Fibroblast of the aortic adventitia (primary cell): ENCODE measurements at regions not wholly inside any gene's neighbourhood (a gene's known extent, or its start where the extent isn't known, plus 50 kb on each side); places are given as distances from the start of the nearest gene placed in this dataset.

Experiments
- DNase-seq: peaks from one replicate; pipeline ENCODE4 v3.0.0-alpha.2; 2010; ENCODE audit warnings: low read depth
- H3K4me3 ChIP-seq: 2 replicates; pipeline ENCODE4 v1.5.1; 2011; ENCODE audit warnings: low read depth, mild to moderate bottlenecking, control low read depth, low read length, moderate library complexity
- TF ChIP-seq, protein P1 (sequence below): IDR thresholded peaks from 2 replicates; pipeline ENCODE4 v1.5.1; 2011; ENCODE audit warnings: mild to moderate bottlenecking, low read length, control low read depth, inconsistent platforms; ENCODE audit not compliant: insufficient read depth

DNA sequence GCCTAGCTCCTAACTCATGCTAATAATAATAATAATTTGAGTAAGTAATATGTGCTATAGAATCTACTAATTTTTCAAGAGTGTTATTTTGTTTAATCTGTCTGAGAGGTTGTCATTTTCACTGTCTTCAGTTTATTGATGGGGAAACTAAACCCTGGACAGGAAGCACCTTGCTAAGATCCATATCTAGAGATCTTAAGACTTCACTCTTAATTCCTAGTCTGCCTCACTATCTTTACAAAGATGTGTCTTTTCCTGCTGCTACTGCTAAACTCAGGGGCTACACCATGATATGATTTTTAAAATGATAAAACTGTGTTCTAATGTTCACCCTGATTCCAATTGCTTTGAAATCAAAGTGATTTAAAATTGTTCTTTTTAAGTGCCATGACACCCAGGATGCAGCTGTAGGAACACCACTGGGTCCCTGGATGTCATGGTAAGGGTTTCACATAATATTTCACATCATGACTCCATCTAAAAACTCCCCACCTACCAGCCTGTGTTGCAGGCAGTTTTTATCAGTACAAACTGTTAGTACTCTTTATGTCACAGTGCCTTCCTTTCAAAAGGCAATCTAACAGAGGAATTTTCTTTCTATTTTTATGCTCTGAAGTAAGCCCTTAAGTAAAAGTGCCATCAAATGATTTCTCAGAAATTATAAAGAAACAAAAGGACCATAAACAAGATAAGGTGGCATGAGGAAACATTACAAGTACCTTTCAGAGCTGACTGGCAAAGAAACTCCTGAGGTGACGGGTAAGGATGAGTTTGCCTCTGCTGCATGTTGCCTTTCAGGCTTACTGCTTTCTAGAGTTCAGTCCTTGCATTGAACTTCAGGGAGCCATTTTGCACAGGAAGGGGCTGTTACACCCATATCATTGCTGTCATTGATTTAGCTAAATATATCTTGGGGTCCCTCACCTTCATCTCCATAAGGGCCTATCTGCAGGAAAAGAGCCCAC, 160.1 kb upstream of the SATB1 start:
- TF ChIP-seq, protein P1, sequence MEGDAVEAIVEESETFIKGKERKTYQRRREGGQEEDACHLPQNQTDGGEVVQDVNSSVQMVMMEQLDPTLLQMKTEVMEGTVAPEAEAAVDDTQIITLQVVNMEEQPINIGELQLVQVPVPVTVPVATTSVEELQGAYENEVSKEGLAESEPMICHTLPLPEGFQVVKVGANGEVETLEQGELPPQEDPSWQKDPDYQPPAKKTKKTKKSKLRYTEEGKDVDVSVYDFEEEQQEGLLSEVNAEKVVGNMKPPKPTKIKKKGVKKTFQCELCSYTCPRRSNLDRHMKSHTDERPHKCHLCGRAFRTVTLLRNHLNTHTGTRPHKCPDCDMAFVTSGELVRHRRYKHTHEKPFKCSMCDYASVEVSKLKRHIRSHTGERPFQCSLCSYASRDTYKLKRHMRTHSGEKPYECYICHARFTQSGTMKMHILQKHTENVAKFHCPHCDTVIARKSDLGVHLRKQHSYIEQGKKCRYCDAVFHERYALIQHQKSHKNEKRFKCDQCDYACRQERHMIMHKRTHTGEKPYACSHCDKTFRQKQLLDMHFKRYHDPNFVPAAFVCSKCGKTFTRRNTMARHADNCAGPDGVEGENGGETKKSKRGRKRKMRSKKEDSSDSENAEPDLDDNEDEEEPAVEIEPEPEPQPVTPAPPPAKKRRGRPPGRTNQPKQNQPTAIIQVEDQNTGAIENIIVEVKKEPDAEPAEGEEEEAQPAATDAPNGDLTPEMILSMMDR: no peak
- no peak overlapping the region for H3K4me3 ChIP-seq
- no peak for DNase-seq

DNA sequence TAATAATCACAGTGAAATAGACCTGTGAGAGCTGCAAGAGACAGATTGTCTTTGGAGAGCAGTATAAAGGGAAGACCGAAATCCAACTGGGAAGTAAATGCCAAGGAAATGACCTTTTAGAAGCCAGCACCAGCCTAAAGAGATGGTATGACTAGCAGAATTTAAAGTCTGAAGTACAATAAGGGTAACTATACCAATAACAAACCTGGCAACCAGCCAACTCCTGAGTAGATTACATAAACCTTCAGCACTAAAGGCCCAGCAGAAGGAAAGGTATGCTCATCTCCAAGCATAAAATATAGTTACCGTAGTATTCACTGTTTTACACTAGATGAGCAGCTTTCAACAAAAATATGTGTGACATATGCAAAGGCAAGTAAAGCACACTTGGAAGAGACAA, 155.1 kb upstream of the SATB1 start:
- H3K4me3 ChIP-seq: no peak overlapping the region
- DNase-seq: no peak
- TF ChIP-seq, protein P1: no peak

DNA sequence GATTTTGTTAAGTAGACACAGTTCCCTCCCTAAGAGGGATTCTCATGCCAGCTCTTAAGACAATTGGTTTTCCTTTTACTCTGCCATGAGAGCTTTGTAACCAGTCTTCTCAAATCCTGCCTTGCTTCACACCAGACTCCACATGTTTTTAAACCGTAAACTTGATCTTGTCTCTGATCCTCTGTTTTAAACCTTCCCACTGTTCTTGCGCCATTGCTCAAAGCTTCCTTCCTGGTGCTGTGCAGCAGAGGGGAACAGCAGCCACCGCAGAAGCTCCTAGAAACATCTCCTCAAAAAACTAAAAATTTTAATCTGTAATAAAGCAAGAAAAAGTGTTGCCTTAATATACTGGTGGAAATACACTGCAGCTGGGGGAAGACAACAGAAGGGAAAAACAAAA, 154.5 kb upstream of the SATB1 start:
- TF ChIP-seq, protein P1: no peak
- no peak for DNase-seq
- H3K4me3 ChIP-seq: no peak overlapping the region

DNA sequence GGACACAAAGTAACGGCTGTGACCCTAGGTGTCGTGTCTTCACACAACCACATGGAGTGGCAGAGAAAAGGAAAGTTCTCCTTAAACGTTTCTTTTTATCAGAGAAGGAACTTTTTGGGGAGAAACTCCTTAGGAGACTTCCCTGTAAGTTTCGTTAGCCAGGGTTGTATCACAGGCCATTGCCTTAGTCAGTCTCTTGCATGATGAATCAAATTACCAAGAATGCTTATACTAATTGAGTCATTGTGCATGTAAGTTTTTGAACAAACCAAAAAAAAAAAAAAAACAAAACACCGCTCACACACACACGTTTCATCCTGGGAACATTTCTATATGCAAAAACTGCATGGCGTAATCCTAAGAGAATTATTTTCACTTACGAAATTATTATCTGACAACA, 150.4 kb upstream of the SATB1 start:
- H3K4me3 ChIP-seq: no peak overlapping the region
- TF ChIP-seq, protein P1: no peak
- no peak for DNase-seq

DNA sequence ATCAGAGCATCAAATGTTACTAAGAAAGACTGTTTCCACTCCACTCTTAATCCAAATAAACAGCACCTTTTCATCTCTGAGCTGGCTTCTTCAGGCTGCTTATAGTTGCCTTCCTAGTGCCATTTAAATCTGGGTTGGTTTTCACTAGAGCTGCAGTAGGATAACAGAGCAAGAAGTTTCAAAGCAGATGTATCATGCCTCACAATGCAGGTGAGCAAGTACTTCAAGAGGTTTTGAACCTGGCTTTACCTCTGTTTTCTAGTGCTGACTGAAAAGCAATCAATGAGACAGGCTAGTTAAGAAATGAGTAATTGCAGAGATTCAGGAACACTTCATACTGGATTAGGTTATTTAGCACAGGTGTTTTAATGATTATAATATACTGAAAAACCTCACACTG, 147.7 kb upstream of the SATB1 start:
- TF ChIP-seq, protein P1: no peak
- no peak overlapping the region for H3K4me3 ChIP-seq
- DNase-seq: no peak

DNA sequence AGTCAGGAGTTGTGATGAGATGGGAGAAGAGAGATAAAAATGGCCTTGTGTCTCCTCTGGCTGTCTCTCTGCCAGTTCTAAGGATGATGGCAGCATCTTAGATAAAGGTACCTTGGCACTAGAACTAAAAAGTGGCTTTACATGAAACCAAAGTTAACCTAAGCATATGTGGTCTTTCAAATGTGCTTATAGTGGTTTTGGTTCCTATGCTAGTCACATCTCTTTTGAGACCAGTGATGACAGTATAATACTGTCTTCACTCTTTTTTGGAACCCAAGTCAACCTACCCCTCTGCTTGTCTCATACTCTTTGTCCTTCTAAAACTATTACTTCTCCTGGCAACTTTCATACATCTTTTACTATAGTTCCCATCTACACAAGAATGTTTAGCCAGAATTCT, 142.2 kb upstream of the SATB1 start:
- H3K4me3 ChIP-seq: no peak overlapping the region
- TF ChIP-seq, protein P1: no peak
- DNase-seq: no peak
